A549 (cell line): ENCODE measurements at regions not wholly inside any gene's neighbourhood (a gene's known extent, or its start where the extent isn't known, plus 50 kb on each side); places are given as distances from the start of the nearest gene placed in this dataset.

Source experiments
- CEBPB ChIP-seq, 2 experiments: fragments of >200 bp in 1 of 2; sonication (Bioruptor Twin) in 1 of 2; formaldehyde crosslinking in 1 of 2; IDR thresholded peaks; 2 replicates each; pipeline ENCODE4 v1.6.1; 2012 to 2016
- EP300 ChIP-seq, 2 experiments: fragments of >200 bp; sonication (Bioruptor Twin); formaldehyde crosslinking; IDR thresholded peaks; 2 replicates in 1 of 2; 3 replicates in 1 of 2; pipeline ENCODE4 v1.6.1; 2016 to 2017
- ESRRA ChIP-seq: fragments of 150-350 bp; IDR thresholded peaks from 2 replicates; pipeline ENCODE4 v1.6.1; 2014; ENCODE audit warnings: mild to moderate bottlenecking, low read length, borderline replicate concordance
- FOSB ChIP-seq: fragments of 250-450 bp; sonication (Bioruptor Pico); IDR thresholded peaks from 2 replicates; pipeline ENCODE4 v1.5.0; 2020; ENCODE audit warnings: mild to moderate bottlenecking, moderate library complexity
- JUN ChIP-seq, 2 experiments: fragments of >200 bp; sonication (Bioruptor Twin); formaldehyde crosslinking; IDR thresholded peaks; 2 replicates in 1 of 2; 3 replicates in 1 of 2; pipeline ENCODE4 v1.6.1; 2016 to 2017
- POLR2A ChIP-seq: IDR thresholded peaks from 2 replicates; pipeline ENCODE4 v1.6.1; 2012; ENCODE audit warnings: mild to moderate bottlenecking, low read length
- RAD21 ChIP-seq, 2 experiments: fragments of >200 bp in 1 of 2; sonication (Bioruptor Twin) in 1 of 2; formaldehyde crosslinking in 1 of 2; IDR thresholded peaks in 1 of 2; conservative IDR thresholded peaks in 1 of 2; 2 replicates in 1 of 2; 3 replicates in 1 of 2; pipeline ENCODE4 v1.6.1; 2012 to 2018; ENCODE audit warnings: inconsistent platforms in 1 of 2
- SMC3 ChIP-seq: fragments of >200 bp; sonication (Bioruptor Twin); formaldehyde crosslinking; IDR thresholded peaks from 3 replicates; pipeline ENCODE4 v1.6.1; 2018; ENCODE audit warnings: inconsistent platforms
- USF2 ChIP-seq: fragments of 450-650 bp; IDR thresholded peaks from 2 replicates; pipeline ENCODE4 v1.6.1; 2014; ENCODE audit warnings: antibody characterized with exemption
- TF ChIP-seq, protein P1 (sequence below): fragments of >200 bp; sonication (Bioruptor Twin); formaldehyde crosslinking; IDR thresholded peaks from 3 replicates; pipeline ENCODE4 v1.5.1; 2016
- TF ChIP-seq, protein P2 (sequence below): fragments of 200-600 bp; sonication (generic); IDR thresholded peaks from 2 replicates; pipeline ENCODE4 v1.6.1; 2016; ENCODE audit warnings: antibody characterized with exemption, mild to moderate bottlenecking, moderate library complexity
- TF ChIP-seq, protein P3 (sequence below): IDR thresholded peaks from 2 replicates; pipeline ENCODE4 v1.6.1; 2012

DNA sequence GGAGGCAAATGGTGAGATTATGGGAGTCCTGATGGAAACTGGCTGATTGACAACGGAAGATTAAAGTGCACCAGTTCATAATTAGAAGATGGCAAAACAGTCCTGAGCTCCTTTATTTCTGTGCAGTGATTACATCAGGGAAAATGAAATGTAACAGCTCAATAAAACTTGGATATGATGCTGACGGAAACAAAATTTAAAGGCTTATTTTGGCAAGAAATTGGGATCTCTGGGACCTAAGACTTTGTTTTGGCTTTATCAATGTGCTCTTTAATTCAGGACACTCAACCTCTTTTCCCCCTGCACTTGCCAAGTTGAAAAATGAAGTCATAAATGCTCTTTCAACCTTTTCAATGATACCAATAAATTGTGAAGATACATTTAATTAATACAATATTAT is 226.8 kb downstream of the C6orf118 start:
- TF ChIP-seq POLR2A (no peak), EP300 (IDR thresholded peaks at IDR 0.05) (no peak), RAD21 (conservative IDR thresholded peaks at IDR 0.05 in 1 of 2, IDR thresholded peaks at IDR 0.05 in 1 of 2) (no peak), CEBPB (IDR thresholded peaks at IDR 0.05) (no peak), FOSB (no peak), JUN (IDR thresholded peaks at IDR 0.05) (no peak), USF2 (no peak), SMC3 (no peak), ESRRA (no peak)
- TF ChIP-seq, protein P1, sequence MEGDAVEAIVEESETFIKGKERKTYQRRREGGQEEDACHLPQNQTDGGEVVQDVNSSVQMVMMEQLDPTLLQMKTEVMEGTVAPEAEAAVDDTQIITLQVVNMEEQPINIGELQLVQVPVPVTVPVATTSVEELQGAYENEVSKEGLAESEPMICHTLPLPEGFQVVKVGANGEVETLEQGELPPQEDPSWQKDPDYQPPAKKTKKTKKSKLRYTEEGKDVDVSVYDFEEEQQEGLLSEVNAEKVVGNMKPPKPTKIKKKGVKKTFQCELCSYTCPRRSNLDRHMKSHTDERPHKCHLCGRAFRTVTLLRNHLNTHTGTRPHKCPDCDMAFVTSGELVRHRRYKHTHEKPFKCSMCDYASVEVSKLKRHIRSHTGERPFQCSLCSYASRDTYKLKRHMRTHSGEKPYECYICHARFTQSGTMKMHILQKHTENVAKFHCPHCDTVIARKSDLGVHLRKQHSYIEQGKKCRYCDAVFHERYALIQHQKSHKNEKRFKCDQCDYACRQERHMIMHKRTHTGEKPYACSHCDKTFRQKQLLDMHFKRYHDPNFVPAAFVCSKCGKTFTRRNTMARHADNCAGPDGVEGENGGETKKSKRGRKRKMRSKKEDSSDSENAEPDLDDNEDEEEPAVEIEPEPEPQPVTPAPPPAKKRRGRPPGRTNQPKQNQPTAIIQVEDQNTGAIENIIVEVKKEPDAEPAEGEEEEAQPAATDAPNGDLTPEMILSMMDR = no peak
- TF ChIP-seq, protein P2, sequence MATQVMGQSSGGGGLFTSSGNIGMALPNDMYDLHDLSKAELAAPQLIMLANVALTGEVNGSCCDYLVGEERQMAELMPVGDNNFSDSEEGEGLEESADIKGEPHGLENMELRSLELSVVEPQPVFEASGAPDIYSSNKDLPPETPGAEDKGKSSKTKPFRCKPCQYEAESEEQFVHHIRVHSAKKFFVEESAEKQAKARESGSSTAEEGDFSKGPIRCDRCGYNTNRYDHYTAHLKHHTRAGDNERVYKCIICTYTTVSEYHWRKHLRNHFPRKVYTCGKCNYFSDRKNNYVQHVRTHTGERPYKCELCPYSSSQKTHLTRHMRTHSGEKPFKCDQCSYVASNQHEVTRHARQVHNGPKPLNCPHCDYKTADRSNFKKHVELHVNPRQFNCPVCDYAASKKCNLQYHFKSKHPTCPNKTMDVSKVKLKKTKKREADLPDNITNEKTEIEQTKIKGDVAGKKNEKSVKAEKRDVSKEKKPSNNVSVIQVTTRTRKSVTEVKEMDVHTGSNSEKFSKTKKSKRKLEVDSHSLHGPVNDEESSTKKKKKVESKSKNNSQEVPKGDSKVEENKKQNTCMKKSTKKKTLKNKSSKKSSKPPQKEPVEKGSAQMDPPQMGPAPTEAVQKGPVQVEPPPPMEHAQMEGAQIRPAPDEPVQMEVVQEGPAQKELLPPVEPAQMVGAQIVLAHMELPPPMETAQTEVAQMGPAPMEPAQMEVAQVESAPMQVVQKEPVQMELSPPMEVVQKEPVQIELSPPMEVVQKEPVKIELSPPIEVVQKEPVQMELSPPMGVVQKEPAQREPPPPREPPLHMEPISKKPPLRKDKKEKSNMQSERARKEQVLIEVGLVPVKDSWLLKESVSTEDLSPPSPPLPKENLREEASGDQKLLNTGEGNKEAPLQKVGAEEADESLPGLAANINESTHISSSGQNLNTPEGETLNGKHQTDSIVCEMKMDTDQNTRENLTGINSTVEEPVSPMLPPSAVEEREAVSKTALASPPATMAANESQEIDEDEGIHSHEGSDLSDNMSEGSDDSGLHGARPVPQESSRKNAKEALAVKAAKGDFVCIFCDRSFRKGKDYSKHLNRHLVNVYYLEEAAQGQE = no peak
- TF ChIP-seq, protein P3, sequence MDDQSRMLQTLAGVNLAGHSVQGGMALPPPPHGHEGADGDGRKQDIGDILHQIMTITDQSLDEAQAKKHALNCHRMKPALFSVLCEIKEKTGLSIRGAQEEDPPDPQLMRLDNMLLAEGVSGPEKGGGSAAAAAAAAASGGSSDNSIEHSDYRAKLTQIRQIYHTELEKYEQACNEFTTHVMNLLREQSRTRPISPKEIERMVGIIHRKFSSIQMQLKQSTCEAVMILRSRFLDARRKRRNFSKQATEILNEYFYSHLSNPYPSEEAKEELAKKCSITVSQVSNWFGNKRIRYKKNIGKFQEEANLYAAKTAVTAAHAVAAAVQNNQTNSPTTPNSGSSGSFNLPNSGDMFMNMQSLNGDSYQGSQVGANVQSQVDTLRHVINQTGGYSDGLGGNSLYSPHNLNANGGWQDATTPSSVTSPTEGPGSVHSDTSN = no peak
